Skeletal muscle cell (primary cell): ENCODE measurements at regions not wholly inside any gene's neighbourhood (a gene's known extent, or its start where the extent isn't known, plus 50 kb on each side); places are given as distances from the start of the nearest gene placed in this dataset.
"Not testable (repeated sequence)": the region's sequence is repeated elsewhere in the genome, so short reads cannot be mapped to it uniquely, and the experiment has no call there.

ENCODE experiments used
- DNase-seq: peaks from one replicate; pipeline ENCODE4 v3.0.0-alpha.2; 2010; ENCODE audit warnings: low read depth
- H3K4me3 ChIP-seq: 2 replicates; pipeline ENCODE4 v1.5.1; 2011; ENCODE audit warnings: low read depth, mild to moderate bottlenecking, control low read depth, low read length, moderate library complexity

GRCh38 chr15:70579766-70580165 is 183.6 kb downstream of the UACA start:
- no peak overlapping the region for H3K4me3 ChIP-seq
- no peak for DNase-seq

DNA sequence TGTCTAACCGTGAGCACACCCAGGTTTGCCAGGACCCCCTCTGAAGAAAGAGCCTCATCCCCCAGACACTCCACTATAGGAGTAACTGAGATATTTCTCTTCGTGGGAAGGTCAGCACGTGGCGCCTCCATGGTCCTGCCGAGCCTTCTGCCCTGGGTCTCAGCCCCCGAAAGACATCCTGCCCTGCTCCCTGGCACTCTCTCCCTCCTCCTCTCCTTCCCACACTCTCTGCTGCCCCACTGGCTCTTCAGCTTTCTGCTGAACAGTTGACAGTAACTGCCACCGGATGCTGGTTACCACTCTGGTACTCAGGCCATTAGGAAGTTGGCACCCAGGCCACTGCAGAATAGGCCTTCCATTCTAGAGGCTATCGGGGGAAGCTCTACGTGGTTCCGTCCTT is 185.2 kb downstream of the UACA start:
- DNase-seq: no peak

GRCh38 chr15:70576696-70577095 is 186.7 kb downstream of the UACA start:
- DNase-seq: no peak

More for the DNA sequence above, 185.2 kb downstream of the UACA start:
- no peak overlapping the region for H3K4me3 ChIP-seq

DNA sequence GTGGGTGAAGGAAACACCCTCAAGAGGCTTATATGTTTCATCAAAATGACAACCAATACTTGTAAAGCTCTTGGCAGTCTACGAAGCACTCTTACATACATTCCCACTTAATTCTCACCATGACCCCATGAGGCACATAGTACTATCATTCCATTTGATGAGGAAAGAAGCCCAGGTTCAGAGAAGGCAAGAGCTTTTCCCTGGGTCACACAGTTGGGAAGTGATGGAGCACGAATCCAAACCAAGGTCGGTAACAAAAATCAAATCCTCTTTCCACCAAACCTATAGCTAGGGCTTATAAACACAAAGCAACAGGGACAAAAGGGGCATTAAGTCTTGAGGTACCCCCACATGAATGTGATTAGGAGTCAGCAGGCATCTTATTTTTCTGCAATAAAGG is 187.1 kb downstream of the UACA start:
- DNase-seq: no peak

More at GRCh38 chr15:70576696-70577095, 186.7 kb downstream of the UACA start:
- no peak overlapping the region for H3K4me3 ChIP-seq

DNA sequence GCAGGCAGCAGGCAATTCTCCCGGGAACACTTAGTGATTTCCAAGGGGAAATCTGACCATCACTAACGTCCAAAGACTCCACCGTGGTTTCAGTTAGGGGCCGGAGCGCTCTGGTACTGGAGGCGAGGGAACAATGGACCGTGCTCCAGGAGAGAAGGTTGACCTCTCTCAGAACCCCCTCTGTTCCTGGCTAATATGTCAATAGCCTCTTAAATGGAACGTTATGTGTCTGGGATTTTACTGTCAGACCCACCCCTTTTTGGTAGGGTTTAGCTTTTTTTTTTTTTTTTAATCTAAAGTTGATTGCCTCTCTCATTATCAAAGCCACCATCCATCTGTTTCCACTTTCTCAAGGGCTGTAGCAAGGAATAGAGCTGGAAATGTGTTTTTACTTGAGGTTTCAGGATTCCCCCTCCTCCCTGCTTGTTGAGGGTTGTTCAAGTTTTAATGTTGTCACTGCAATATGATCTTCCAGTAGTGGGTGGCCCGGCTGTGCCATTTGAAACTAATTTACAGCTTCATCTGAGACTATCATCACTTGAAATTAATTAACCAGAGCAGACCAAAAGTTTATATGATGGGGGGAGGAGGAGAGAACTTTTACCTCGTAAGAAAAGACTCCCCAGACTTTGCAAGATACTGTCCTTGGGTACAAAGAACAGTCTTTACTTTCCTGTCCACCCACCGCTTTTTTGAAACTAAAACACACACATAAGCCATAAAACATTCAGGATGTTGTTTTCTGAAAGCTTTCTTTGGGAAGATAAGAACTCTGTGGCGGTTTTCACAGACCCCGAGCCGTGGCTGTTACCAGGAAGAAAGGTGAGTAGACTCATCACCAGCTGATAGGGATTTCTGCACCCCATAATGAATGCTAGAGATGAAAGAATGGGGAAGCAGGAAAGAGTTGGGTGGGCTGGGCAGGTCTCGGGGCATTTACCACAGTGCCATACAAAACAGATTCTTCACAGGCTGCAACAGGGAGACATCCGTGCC is 187.8 kb downstream of the UACA start:
- H3K4me3 ChIP-seq: no peak overlapping the region
- DNase-seq: no peak

More for the DNA sequence above, 187.1 kb downstream of the UACA start:
- no peak overlapping the region for H3K4me3 ChIP-seq

DNA sequence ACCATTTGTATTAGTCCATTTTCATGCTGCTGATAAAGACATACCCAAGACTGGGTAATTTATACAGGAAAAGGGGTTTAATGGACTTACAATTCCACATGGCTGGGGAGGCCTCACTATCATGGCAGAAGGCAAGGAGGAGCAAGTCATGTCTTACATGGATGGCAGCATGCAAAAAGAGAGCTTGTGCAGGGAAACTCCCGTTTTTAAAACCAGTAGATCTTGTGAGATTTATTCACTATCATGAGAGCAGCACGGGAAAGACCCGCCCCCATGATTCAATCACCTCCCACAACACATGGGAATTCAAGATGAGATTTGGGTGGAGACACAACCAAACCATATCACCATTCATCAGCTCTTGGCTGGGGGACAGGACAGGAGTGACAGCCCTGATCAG is 189.0 kb downstream of the UACA start:
- not testable (repeated sequence) for H3K4me3 ChIP-seq, DNase-seq

GRCh38 chr15:70573121-70573850 is 190.1 kb downstream of the UACA start:
- no peak overlapping the region for H3K4me3 ChIP-seq
- DNase-seq: no peak

- DNase-seq: no peak
- H3K4me3 ChIP-seq: no peak overlapping the region
Observed at GRCh38 chr15:70569714-70570231, 193.6 kb downstream of the UACA start.

- DNase-seq: peak; percentile 17
- H3K4me3 ChIP-seq: no peak overlapping the region
Observed at GRCh38 chr15:70569091-70569713, 194.2 kb downstream of the UACA start.

GRCh38 chr15:70566989-70567388 is 196.4 kb downstream of the UACA start:
- no peak overlapping the region for H3K4me3 ChIP-seq
- DNase-seq: no peak

GRCh38 chr15:70566047-70566835 is 197.1 kb downstream of the UACA start:
- DNase-seq: no peak
- no peak overlapping the region for H3K4me3 ChIP-seq

DNA sequence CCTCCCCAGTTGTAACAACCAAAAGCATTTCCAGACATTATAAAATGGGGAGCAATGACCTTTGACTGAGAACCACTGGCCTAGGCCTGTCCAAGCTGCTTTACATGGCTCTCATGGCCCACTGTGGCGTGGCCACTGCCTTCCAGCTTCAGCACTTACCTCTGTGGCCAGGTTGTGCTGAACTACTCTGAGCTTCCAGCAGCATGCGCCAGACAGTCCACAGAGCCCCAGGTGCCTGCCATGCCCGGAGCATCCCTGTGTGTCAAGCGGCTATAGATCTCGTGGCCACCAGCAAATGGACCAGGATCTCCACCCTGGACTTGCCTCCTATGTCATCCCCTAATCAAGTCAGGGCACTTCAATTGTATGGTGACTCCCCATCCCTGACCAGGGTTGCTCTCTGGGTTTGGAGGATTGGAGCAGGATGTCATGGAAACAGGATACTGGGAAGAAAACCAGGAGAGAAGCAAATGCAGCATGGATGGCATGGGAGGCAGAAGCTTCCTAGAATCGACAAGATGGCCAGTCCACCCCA is 199.7 kb downstream of the UACA start:
- DNase-seq: no peak

GRCh38 chr15:70562906-70563305 is 200.5 kb downstream of the UACA start:
- no peak for DNase-seq

More for the DNA sequence above, 199.7 kb downstream of the UACA start:
- no peak overlapping the region for H3K4me3 ChIP-seq

GRCh38 chr15:70561885-70562284 is 201.5 kb downstream of the UACA start:
- no peak for DNase-seq
- no peak overlapping the region for H3K4me3 ChIP-seq

More at GRCh38 chr15:70562906-70563305, 200.5 kb downstream of the UACA start:
- no peak overlapping the region for H3K4me3 ChIP-seq

DNA sequence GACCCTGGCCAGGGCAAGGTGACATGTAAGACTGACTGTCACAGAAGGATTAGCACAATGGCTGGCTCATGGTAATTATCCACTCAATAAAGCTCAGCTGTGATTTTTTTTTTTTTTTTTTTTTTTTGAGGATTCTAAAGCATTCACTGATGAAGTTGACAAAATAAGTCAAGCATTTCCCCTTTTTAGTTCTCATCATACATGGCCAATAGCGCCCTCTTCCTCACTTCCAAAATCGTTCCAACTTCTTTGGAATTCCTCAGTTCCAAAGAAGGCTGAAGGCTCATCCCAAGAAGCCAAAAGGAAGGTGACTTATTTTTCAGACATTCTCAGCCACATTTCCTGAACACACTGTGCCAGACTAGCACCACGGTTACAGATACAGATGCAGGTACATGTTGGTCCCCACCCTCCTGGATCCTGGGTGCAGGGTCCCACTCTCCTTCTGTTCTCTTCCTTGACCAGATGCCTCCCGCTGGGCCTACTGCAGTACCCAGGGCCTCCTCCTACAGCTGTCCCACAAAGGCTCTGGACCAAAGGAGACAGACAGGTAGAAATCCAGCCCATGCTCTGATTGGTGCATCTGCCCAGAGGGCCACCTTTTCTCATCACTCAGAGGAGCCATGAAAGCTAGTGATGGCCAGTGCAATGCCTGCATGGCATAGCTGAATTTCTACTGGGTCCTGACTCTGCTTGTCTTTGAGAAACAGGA is 202.6 kb downstream of the UACA start:
- no peak for DNase-seq
- no peak overlapping the region for H3K4me3 ChIP-seq

DNA sequence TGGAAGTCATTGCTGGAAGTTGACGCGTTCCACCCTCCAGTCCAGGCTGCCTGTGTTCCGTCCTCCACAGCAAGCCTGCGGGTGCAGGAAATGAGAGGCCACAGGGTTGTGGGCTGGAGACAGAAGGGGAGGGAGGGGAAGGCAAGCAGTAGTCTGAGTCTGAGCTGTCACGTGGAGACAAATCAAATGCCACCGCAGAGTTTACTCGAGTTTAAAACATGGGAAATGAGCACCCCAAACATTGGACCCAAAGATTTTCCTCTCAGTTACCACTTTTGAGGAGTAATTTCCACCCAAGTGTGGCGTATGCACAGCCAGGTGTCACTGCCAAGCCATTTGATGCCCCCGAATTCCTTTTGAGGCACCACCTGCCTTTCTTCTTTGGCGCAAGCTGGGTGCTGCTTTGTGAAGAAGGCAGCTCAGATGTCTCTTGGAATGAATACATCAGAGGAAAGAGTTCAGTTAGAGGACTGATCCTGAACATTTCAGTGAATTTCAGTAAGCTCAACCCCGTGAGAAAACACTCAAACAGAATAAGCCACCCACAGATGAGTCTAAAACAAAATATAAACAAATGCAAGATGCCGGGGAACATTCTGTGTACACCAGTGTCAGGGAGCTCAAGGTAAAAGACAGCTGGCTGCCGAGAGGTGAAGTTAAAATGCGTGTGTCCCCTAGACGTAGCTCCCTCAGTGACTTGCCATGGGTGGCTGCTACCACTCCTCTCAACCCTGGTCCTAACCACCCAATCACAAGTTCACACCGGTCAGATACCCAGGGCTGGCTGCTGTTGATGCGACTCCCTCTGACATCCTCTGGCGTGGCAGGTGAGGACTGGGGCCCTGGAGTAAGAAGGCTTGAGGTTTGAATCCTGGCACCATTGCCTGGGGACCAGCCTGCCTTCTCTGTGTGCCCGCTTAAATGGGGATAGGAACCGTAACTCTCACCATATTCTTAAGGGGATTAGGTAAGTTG is 203.8 kb downstream of the UACA start:
- H3K4me3 ChIP-seq: no peak overlapping the region
- no peak for DNase-seq
